Ammon's horn (tissue), 1 donor: ENCODE measurements at regions not wholly inside any gene's neighbourhood (a gene's known extent, or its start where the extent isn't known, plus 50 kb on each side); places are given as distances from the start of the nearest gene placed in this dataset.
"Not testable (repeated sequence)": the region's sequence is repeated elsewhere in the genome, so short reads cannot be mapped to it uniquely, and the experiment has no call there.

Experiments used
- DNase-seq: peaks from one replicate; pipeline ENCODE4 v3.0.0-alpha.2; 2016; ENCODE audit warnings: low spot score

DNA sequence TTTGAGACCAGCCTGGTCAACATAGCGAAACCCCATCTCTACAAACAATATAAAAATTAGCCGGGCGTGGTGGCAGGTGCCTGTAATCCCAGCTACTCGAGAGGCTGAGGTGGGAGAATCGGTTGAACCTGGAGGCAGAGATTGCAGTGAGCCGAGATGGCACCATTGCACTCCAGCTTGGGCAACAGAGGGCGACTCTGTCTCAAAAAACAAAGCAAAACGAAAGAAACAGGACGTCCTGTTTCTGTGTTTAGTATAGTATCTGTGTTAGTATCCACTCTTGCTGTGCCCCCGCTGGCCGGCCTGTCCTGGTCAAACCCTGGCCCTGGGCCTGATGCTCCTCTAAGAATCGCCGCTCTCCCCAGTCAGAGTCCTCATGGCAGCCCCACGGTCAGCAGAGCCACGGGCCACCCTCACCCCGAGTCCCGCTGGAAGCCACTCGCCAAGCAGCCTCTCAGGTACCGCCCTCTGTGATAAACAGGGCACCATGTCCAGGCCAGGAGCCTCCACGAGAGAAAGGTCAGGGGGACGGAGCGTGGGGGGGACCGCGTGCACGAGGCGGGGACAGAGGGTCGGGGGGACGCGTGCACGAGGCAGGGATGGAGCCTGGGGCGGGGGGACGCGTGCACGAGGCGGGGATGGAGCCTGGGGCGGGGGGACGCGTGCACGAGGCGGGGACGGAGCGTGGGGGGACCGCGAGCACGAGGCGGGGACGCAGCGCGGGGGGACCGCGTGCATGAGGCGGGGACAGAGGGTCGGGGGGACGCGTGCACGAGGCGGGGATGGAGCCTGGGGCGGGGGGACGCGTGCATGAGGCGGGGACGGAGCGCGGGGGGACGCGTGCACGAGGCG, 384.5 kb downstream of the SMOC2 start:
- DNase-seq = no peak

DNA sequence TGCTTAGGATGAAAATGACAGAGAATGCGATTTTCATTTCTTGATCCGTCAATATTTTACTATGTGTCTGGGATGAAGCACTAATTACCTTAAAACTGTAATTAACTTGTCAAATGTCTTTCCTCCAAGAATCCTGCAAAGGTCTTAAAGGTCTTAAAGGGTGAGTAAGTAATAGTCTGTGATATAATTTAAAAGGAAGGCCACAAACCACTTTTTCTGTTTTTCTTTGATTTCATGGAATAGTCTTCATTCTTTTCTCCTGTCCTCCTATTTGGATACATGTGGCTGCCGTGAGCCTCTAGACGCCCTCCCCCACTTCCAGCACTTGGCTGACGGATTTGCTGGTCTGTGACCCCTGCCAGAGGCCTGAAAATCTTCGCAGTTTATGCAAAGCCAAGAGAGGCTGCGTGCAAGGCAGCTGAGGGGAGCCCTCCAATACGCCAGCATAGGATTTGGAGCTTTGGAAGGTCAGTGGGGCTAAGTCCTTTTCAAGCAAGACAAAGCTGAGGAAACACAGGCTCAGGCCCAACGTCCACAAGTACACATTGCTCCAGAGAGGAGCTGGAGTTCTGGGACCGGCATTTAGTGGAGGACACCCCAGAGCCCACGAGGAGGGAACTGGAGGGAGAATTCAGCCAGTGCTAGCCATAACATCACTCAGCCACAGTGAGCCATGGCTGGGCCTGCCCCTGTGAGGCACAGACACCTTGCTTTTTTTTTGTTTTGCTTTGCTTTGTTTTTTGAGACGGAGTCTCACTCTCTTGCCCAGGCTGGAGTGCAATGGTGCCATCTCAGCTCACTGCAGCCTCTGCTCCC, 382.6 kb downstream of the SMOC2 start:
- no peak for DNase-seq

DNA sequence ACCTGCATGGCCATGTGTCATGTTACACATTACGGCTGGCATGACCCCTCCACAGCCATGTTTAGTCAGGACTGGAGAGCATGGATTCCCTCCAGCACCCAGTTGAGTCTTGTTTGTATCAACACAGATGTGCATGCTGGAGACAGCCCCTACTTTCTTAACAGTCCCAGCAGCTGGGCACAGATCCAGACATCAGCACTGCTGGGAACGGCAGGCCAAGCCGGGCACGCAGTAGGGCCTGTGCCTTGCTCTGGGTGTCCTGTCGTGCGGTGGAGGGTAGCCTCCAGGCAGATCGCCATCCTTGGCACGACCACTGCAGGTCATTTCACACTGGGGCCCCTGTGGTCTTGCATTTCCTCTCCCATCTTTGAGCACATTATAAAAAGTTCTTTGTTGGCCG, 381.4 kb downstream of the SMOC2 start:
- no peak for DNase-seq

DNA sequence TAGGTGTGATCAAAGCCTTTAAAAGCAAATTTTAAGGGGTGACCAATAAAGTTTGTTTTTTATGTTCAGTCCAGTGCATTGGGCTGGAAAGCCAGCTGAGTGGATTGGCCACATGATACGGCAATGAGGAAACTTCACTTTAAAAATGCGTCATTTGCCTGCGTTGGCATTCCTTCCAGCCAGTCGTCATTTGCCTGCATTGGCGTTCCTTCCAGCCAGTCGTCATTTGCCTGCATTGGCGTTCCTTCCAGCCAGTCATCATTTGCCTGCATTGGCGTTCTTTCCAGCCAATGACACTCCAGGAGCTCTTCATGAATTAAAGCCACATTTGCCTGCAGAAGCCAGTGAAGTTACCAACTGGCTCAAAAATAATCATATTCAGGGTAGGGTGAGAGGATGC, 378.6 kb downstream of the SMOC2 start:
- DNase-seq = no peak

DNA sequence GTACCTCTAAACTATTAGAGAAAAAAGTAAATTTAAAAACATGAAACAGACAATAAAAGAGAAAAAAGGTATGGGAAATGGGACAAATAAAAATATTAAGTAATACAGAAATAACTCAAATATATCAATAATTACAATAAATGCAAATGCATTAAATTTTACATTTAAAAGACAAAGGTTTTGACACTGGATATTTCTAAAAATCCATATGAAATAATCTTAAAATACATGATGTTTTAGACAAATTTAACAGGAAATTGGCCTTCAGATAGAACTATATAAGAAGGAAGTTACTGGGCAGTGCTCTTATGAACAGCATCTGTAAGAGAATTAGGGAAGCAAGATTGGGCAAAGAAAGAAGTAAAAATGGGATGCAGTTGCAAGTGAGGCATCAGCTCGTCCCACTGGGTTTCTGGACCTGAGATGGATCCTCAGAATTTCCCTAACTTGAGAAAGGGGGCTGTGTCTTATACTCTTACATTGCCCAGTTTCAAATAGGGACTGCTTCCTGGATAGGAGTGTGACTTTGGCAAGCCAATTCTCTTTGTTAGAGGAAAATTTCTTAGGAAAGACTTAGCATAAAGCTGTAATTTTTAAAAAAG, 376.7 kb downstream of the SMOC2 start:
- DNase-seq = no peak

DNA sequence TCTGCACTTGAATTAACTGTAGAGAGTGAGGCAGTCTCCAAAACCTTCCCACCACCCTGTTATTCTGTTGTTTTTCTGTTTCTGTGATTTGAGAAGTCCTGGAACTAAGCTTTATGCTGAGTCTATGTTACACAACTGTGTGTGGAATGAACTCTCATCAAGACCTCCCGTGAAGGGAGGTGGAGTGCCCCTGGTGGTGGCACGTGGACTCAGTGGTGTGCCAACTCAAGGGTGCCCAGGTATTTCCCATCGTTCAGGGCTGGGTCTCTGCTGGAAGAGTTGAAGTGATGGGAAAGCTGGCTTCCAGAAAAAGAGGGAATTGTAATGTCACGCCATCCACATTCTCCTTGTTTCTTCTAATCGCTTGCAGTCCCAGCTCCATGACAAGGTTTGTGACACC, 374.2 kb downstream of the SMOC2 start:
- DNase-seq = no peak

DNA sequence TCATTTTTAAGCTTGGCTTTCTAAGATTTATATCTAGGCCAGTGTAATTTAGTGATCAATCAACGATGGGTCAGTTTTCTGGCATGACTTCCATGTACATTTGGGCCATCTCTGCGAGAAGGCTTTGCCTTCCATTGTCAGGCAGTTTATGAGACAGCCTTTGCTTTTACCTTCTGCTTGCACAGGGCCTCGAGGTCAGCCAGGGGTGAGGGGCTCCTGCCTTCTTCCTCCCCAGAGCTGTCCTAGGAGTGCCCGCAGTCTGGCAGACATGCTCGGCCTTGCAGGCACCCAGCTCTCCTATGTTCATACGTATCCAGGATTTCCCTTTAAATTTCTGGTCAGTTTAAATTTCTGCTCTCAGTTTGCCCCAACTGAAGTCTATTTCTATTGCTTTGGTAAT, 367.2 kb downstream of the SMOC2 start:
- no peak for DNase-seq

DNA sequence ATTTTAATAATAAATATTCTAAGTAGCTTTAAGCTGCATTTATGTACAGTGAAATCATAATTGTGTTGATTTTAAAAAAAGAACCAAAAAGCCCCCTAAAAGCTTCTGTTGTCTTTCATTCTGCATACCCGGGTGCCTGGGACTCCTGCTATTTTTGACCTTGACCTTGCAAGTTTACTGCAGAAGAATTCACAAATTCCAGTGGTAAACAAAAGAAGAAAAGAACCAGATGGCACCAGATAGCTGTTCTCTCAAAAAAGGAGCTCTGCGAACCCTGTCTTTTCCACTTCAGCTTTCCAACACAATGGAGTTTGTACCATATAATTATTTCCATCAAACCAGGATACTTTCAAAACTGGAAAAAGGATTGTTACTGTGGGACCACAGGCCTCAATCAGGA, 363.3 kb downstream of the SMOC2 start:
- no peak for DNase-seq

DNA sequence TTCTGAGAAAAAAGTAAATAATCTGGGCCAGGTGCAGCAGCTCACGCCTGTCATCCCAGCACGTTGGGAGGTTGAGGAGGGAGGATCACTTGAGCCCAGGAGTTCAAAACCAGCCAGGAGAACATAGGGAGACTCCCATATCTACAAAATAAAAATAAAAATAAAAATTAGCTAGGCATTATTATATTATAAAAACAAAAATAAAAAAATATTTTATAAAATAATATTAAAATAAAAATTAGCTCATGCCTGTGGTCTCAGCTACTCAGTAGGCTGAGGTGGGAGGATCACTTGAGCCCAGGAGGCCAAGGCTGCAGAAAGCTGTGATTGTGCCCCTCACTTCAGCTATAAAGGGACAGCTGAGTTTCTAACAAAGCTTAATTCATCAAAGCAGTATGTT, 362.9 kb downstream of the SMOC2 start:
- DNase-seq = no peak

DNA sequence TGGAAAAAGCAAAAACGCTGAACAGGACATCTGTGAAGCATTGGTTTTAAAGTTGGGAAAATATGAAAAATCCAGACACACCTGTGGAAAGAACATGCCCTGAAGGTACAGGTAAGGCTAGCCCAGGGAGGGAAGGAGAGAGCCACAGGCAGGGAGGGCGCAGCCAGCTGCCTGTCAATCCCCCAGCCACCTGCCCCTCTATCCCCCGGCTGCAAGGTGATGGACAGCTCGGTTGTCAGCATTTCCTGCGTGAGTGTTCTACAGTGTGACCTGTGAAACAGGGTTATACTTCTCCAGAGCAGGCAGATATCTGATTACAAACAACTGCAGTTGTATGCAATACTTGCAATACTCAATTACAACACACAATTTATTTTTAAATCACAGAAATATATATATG, 358.1 kb downstream of the SMOC2 start:
- no peak for DNase-seq

DNA sequence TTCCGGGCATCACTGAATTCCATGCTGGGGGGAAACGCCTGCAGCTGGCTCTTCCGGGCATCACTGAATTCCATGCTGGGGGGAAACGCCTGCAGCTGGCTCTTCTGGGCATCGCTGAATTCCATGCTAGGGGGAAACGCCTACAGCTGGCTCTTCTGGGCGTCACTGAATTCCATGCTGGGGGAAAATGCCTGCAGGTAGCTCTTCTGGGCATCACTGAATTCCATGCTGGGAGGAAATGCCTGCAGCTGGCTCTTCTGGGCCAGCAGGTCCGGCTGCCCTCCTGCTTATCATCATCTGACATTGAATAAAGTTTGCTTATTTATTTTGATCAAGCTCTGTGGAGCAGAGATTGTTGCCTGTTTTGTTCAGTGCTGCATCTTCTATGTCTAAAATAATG, 355.1 kb downstream of the SMOC2 start:
- DNase-seq = no peak

DNA sequence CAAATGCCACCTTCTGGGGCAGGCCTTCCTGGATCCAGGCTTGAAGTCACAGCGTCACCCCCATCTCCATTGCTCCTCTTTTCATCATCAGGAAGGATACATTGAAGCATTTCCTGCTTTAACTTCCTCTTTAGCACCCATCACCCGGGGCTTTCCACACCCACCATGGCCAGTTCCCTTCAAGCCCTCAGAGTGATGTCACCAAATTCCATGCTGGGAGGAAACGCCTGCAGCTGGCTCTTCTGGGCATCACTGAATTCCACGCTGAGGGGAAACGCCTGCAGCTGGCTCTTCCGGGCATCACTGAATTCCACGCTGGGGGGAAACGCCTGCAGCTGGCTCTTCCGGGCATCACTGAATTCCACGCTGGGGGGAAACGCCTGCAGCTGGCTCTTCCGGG, 354.6 kb downstream of the SMOC2 start:
- not testable (repeated sequence) for DNase-seq

DNA sequence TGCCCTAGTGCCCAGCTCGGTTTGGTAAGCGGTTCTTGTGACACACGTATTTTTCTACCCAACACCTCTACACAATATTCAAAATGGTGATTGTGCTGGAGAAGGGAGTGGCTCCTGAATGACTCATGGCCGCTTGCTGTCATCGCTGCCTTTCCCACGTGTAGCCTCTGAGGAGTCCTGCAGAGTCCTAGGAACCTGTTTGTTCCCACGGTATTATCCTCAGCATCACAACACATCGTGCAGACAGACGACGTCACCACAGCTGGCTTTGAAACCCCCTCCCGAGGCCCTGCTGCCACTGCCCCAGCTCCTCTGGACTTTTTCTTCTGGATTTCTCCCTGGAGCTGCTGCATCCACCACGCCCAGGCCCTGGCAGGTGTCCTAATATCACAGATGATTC, 353.5 kb downstream of the SMOC2 start:
- no peak for DNase-seq

DNA sequence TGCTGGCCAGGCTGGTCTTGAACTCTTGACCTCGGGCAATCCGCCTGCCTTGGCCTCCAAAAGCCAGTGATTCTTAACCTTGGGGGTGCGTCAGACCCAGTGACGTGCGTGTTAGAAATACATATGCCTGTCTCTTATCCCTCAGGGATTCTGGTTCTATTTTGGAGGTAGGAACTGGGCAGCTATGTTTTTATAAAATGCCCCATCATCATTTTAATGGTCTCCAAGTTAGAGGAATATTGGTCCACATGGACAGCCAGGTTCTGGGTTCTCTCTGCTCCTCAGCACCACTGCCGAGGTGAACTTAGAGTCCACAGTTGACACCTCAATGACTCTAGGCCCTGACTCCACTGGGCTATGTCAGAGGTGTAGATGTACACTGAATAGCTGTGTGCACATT, 352.7 kb downstream of the SMOC2 start:
- no peak for DNase-seq

DNA sequence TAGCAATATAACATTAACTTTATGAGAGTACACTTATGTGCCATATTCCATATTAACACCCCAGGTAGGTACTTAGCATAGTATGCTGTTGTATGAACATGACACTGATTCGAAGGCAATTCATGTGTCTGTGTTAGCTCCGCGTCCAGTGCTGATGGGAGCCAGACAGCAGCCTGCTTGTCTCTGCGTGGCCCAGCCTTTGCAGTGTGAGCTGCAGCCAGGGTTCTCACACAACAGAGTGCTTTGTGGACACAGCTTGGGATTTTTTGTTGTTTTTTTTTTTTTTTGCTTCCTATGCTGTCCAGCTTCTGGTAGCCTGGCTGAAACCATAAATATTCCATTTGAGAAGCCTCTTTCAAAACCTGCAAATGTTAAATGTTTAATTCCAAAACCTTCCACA, 350.9 kb downstream of the SMOC2 start:
- DNase-seq = peak; percentile 90

DNA sequence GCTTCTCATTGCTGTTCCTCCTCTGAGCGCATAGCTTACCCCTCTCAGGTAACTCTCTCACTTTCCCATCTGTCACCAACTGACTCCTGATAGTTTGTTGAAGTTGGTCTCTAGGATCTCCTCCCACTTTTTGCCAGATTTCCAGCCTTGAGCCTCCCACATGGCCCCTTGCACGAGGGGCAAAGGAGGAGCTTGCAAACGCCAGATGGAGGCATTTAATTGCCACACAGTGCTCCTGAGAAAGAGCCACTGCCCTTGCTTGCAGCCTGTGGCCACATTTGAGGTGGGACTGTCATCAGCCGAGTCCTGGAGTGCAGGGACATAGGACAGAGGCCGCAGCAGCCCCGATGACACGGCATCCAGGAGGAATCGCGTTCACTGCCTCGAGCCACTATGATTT, 348.7 kb downstream of the SMOC2 start:
- DNase-seq = no peak

DNA sequence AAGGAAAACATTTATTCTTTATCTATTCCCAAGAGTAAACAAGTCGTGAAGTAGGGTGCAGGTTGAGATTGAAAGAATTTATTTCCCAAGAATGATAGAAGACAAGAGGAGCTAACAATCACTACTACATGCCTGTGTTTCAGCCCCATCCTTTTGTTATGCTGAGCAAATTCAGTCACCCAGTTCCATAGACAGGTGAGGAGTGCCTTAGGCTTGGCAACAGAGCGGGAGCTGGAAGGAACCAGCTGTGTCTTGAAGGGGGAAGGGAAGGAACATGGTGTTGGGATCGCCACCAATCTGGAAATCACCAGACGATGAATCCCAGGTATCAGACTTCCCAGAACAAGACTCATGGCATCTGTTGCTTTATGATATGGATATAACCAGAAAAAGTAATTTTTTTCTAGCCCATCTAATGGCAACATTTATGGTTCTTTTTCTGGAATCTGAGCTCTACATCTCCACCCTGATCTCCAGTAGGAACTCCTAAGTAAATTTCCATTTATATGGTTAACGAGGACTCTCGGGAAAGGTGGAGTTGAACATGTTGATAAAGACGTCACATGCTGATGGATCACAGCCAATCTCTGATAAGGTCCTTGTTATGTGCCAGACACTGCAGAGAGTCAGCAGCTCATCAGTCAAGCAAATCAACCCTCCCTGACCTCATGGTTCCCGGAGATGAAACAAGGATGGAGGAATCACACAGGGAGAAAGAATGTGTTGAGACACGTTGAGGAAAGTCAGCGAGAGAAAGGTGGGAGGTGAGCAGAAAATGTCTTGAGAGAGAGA, 344.9 kb downstream of the SMOC2 start:
- DNase-seq = no peak

DNA sequence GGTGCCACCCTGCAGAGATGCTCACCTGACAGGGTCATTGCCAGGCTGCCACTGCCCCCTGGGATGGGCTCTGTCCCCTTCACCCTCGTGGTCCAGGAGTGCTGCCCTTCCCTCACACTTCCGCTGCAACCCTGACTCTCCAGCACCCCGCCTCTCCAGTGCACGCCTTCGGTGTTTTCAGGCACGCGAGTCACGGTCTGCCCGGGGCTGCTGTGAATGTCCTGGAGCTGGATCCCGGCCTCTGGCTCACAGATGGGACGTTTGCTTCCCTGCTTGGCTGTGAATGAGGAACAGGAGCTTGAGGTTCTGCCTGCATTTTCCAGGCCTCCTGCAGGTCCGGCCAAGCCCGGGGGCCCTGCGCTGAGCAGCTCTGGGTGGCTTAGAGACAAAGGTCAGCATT, 343.4 kb downstream of the SMOC2 start:
- DNase-seq = no peak

DNA sequence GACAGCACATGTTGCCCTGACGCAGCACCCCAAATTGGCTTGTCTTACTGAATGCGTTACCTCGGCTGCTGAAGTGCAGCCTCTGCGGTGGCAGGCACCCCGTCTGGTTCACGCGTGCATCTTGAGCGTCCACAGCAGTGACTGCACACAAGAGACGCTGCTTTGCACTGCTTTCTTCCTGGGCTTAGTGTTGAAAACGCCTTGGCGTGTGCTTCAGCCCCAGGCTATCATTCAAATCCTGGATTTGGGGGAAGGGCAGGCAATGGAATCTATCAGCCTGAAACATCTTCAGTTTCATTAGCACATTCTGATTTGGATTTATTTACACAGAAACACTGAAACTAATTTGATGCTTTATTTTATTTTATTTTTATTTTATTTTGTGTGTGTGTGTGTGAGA, 342.7 kb downstream of the SMOC2 start:
- no peak for DNase-seq

DNA sequence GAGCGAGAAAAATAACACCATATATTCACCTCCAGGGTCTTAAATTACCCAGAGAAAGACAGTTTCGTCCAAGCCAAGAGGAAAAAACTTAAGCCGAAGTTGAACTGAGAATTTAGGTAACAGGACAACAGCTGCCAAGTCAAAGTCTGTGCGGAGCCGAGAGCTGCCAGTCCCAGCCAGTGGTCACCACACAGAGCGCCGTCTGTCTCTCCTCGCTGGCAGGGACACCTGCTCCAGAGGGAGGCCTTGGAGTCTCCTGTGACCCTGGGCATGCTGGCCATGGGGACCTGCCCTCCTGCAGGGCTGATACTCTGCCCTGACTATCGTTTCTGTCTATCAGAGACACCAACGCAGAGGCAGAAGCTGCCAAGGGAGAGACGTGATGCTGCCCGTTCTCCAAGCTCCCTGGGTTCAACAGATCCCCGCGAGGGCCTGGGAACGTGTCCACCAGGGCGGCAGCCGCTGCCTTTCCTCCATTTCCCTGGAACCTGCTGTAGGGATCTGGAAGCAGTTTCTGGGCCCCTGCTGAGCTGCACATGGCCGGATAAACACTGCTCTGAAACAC, 341.3 kb downstream of the SMOC2 start:
- no peak for DNase-seq

DNA sequence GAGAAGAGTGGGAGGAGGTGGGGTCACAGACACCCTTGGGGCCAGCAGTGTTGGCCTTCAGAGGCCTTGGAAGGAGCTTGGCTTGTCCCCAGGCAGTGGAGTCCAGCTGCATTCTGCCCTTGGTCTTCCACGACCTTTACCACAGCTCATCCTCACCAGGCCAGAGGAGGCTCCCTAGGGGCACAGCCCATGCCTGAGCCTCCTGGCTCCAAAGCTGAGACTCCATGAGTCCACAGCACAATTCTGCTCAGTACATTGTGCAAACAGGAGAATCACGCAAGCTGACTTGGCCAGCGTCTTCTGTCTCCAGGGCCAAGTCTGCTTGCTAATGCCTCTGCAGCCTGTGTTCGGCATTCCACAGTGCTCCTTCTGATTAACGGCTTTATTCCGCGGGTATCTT, 337.2 kb downstream of the SMOC2 start:
- peak; percentile 20 for DNase-seq

DNA sequence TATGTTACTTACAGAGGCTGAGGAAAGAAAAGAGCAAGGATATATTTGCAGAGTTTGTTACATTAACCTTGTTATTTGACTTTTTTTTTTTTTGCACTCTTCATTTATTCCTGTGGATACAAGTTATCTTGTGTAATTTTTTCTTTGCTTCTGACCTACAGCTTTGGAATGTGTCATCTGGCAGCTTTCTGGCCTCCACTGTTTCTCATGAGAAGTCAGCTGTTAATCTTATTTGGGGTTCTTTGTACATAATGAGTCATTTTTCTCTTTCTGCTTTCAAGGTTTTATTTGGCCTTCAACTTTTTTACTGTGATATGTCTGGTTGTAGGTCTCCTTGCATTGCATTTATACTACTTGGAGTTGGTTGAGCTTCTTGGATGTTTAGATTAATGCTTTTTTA, 333.4 kb downstream of the SMOC2 start:
- DNase-seq = no peak
